ENCODE measurements at regions not wholly inside any gene's neighbourhood (a gene's known extent, or its start where the extent isn't known, plus 50 kb on each side); places are given as distances from the start of the nearest gene placed in this dataset.

DNA sequence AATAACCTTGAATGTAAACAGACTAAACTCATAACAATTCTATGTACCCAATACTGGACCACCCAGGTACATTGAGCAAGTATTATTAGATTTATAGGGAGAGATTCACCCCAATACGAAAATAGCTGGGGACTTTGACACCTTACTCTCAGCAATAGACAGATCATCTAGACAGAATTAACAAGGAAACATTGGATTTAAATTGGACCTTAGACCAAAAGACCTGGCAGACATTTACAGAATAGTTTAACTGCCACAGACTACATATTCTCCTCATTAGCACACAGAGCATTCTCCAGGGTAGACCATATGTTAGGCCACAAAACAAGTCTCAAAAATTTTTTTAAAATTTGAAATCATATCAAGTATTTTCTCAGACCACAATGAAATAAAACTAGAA lies 397.4 kb downstream of the PIK3R1 start:
- no peak for DNase-seq

GRCh38 chr5:68618501-68618900 lies 402.9 kb downstream of the PIK3R1 start:
- no peak for DNase-seq

- no peak for DNase-seq
These were observed 411.4 kb downstream of the PIK3R1 start for GRCh38 chr5:68627001-68627400.

DNA sequence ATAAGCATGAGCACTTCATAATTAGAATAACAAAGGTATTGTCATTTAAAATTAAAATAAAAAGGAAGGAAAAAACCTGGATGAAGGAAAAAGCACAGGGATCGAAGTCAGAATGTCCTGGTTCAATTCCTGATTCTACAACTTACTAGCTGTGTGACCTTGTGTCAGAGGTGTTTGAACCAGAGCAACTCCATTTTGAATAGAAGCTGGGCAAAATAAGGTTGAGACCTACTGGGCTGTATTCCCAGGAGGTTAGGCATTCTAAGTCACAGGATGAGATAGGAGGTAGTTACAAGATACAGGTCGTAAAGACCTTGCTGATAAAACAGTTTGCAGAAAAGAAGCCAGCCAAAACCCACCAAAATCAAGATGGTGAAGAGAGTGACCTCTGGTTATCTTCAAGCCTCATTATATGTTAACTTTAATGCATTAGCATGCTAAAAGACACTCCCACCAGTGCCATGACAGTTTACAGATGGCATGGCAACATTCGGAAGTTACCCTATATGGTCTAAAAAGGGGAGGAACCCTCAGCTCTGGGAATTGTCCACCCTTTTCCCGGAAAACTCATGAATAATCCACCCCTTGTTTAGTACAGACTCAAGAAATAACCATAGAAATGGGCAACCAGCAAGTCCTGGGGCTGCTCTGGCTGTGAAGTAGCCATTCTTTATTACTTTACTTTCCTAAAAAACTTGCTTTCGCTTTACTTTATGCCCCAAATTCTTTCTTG lies 412.7 kb downstream of the PIK3R1 start:
- no peak for DNase-seq

- DNase-seq: no peak
These were observed 414.8 kb downstream of the PIK3R1 start for GRCh38 chr5:68630354-68630753.

DNA sequence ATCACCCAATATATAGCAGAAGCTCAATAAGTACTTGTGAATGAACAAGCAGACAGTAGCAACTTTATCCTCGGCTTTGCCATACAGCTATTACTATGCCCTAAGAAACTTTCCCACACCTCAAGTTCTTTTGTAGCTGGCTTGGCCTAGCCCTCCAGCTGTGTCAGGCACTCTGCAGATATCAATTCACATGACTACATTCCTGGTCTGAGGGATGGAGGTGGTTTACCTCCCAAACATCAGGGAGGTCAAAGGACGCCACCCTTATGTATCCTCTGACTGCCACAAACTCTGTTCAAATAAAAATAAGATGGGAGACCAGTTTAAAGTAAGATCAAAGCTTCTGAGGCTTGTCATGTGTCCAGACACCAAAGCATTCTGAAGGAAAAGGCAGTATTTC lies 416.3 kb downstream of the PIK3R1 start:
- no peak for DNase-seq

DNA sequence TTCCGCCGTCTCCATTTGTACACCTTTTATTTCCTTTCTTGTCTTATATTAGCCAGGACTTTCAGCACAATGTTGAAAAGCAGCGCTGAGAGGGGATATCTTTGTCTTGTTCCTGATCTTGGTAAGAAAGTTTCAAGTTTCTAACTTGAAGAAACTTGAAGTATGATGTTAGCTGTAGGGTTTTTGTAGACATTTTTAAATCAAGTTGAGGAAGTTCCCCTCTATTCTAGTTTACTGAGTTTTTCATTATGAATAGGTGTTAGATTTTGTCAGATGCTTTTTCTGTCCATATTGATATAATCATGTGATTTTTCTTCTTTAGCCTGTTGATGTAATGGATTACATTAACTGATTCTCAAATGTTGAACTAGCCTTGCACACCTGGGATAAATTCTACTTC lies 425.7 kb downstream of the PIK3R1 start:
- DNase-seq: no peak

GRCh38 chr5:68643064-68643463 lies 427.5 kb downstream of the PIK3R1 start:
- no peak for DNase-seq

- DNase-seq: no peak
These were observed 429.4 kb downstream of the PIK3R1 start for GRCh38 chr5:68644971-68645370.

GRCh38 chr5:68646144-68646543 lies 430.6 kb downstream of the PIK3R1 start:
- DNase-seq: no peak

DNA sequence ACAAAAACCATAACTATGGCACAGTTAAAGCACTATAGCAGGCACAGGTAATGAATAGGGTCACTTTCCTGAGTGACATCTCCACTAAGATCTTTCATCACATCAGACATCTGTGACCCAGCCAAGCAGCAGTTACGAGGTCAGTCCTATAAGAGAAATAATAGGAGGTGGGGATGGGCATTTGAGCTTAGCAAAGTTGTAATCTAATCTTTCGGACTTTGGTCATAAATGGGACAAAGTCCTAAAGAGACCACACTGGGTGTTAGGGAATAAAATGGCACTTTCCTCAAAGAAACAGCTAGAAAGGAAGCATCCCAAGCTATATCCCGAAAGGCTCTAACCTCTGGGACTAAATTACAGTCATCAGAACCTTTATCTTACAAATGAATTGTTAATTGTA lies 432.2 kb downstream of the PIK3R1 start:
- no peak for DNase-seq

- DNase-seq: no peak
These were observed 433.6 kb downstream of the PIK3R1 start for GRCh38 chr5:68648944-68649857.

DNA sequence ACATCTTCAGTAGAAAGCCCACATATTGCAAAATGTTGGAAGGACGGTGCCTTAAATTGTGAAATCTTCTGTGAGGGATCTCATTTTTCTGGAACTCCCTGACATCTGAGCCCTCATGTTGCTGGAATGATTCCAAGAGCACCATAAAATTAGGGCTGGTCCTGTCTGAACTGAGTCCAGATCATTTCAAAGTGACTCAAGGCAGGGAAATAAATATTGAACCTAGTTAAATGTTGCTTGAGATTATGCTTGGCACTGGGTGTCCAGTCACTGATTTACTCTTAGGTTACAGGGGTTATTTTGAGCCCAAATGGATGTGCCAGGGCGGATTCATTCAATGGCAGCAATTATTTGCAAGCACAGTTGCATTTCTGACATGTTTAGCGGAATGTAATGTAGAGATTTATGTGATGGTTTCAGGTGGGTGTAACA lies 437.0 kb downstream of the PIK3R1 start:
- DNase-seq: no peak

DNA sequence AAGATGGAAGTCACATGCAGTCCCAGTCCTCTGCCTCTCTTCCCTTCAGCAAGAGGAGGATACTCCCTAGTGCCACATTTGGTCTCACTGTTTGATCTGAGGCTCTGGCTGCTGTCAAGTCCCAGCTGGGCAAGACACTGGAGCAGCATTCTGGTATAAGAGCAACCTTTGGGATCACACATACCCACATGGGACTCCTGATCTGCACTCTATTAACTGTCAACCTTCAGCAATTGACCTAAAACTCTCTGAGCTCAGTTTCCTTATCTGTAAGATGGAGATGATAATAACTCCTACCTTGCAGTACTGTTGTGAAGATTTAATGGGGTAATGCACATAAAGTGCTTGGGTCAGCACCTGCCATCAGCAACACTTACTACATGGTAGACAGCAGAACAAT lies 437.9 kb downstream of the PIK3R1 start:
- DNase-seq: no peak

GRCh38 chr5:68657055-68657961 lies 436.5 kb upstream of the SLC30A5 start:
- DNase-seq: no peak

DNA sequence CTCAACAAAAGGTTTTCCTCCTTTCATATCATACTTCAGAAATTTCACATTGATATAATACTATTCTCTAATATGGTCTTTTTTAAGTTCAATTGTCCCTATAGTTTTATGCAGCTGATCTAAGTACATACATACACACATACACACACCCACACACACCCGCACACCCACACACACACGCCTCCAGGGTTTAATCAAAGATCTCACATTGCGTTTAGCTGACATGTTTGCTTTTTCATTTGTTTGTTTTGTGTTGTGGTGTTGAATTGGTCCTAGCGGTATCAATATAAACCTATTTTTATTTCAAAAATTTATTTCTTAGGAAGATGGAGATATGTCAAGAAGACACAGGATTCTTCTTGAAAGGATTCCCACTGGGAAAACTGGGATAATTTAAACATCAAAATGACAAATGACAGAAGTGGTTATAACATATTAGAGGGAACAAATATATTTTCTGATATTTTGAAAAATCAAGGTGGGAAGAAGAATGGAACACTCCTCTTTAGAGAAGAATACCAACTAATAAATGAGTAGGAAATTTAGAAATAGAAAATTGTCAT lies 434.9 kb upstream of the SLC30A5 start:
- DNase-seq: no peak

- no peak for DNase-seq
These were observed 433.9 kb upstream of the SLC30A5 start for GRCh38 chr5:68659881-68660280.

- no peak for DNase-seq
These were observed 432.6 kb upstream of the SLC30A5 start for GRCh38 chr5:68661237-68661636.

DNA sequence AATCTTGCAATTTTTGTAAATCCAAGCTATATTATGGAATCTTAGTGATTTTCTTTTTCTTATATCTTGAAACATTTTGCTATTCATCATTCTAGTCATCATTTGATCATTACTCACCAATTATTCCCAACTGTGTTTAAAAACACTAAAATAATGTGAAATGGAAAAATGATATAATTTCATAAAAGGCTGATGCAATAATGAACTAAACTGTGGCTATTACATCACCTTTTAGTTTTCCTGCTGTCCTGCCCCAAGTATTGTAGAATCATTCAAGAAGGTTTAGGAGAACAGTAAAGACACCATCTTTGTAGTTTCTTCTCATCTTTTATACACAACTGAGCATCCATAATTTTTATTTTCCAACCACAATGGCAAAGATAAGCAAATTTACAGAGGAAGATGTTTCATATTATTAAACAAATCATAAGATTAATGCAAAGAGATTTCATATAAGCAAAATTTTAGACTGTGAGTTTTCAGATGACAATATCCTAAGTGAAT lies 431.0 kb upstream of the SLC30A5 start:
- DNase-seq: no peak

DNA sequence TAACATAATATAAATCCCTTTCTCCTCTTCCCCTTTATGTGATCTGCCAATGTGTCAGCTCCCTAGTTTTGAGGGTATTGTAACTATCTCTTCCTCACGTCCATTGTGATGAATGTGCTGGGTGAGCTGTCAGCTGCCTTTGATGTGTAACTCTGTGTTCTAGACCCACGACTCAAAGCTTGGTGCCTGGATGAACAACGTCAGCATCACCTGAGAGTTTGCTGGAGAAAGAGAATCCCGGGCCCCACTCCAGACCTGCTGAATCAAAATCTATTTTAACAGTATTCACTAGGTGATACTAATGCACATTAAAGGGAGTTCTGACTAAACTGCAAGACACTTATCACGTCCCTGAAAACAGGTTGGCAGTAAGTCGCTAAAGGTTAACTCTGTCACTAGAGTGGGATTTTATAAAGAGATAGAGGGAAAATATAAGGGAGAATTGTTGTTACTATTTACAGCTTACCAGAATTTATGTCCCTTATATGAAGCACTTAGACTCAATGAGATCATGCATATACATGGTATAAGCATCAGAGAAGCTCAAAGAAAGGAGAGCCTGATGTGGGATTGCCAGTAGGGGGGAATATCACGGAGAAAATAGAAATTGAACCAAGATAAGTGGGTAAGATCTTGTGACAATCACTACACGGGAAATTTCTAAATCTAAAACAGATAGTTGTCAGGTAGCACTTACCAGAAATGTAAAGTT lies 423.8 kb upstream of the SLC30A5 start:
- no peak for DNase-seq

DNA sequence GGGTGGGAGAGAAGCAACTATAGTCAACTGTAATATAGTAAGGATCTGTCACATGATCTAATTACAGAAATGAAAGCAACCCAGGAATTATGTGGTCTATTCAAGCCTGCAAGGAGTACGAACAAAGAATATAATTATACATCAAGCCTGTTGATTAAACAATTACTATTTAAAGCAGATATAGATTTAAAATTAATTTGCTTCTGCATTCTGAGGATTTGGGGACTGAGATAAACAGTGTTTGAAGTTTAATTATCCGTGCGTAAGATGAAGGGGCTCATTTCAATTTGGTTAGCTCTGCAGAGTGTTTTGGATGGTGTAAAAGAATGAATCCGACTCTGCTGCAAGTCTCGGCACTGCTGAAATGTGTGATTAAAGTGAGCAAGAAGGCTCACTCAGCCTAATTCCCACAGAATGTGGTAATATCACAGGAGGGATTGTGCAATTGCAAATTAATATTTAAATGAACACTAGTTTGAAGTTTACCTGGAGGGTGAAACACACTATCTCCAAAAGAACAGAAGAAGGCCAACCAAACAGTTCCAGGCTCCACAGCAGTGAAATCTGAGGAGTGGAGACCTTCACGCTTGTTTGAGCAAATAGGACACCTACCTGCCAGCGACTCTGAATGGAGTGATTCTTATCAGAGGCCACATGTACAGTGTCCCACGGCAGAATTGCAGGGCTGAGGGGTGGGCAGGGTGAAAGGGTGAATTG lies 420.6 kb upstream of the SLC30A5 start:
- DNase-seq: no peak

Measured in CD4-positive, alpha-beta T cell treated with Interleukin-10 for 1 hour (primary cell).